GM23338 (cell line): ENCODE measurements at regions not wholly inside any gene's neighbourhood (a gene's known extent, or its start where the extent isn't known, plus 50 kb on each side); places are given as distances from the start of the nearest gene placed in this dataset.

ENCODE experiments used
- ATAC-seq: fragments of 200-7000 bp; cut with Tn5 transposase; 3 replicates; pipeline ENCODE4 v1.9.1; 2020
- DNase-seq: peaks from one replicate; pipeline ENCODE4 v3.0.0-alpha.2; 2015; ENCODE audit warnings: low spot score
- H2AFZ ChIP-seq: fragments of 200-600 bp; sonication (generic); 2 replicates; pipeline ENCODE4 v1.8.0; 2016; ENCODE audit warnings: antibody characterized with exemption, mild to moderate bottlenecking, moderate library complexity
- H3F3A ChIP-seq: fragments of 200-600 bp; sonication (generic); replicated peaks from 2 replicates; pipeline ENCODE4 v1.8.0; 2017; ENCODE audit warnings: antibody characterized with exemption, mixed run types, low read depth
- H3K27ac ChIP-seq: fragments of 200-600 bp; sonication (generic); 2 replicates; pipeline ENCODE4 v1.6.1; 2016; ENCODE audit warnings: low read depth
- H3K27me3 ChIP-seq: fragments of 200-600 bp; sonication (generic); 2 replicates; pipeline ENCODE4 v1.8.0; 2016; ENCODE audit warnings: mild to moderate bottlenecking, mixed run types, moderate library complexity; ENCODE audit not compliant: insufficient read depth
- H3K36me3 ChIP-seq: fragments of 200-600 bp; sonication (generic); 2 replicates; pipeline ENCODE4 v1.8.0; 2016; ENCODE audit warnings: mild to moderate bottlenecking; ENCODE audit not compliant: insufficient read depth
- H3K4me1 ChIP-seq: fragments of 200-600 bp; sonication (generic); 2 replicates; pipeline ENCODE4 v1.8.0; 2016; ENCODE audit warnings: mild to moderate bottlenecking, moderate library complexity; ENCODE audit not compliant: insufficient read depth
- H3K4me2 ChIP-seq: fragments of 200-600 bp; sonication (generic); 2 replicates; pipeline ENCODE4 v1.7.1; 2017; ENCODE audit warnings: mixed run types
- H3K4me3 ChIP-seq: fragments of 200-600 bp; sonication (generic); 2 replicates; pipeline ENCODE4 v1.6.1; 2016; ENCODE audit warnings: mixed run types
- H3K79me2 ChIP-seq: fragments of 200-600 bp; sonication (generic); replicated peaks from 2 replicates; pipeline ENCODE4 v1.8.0; 2017; ENCODE audit warnings: mild to moderate bottlenecking; ENCODE audit not compliant: insufficient read depth
- H3K9me2 ChIP-seq: fragments of 200-600 bp; sonication (generic); 2 replicates; pipeline ENCODE4 v1.8.0; 2017; ENCODE audit not compliant: insufficient read depth
- H4K20me1 ChIP-seq: fragments of 200-600 bp; sonication (generic); replicated peaks from 2 replicates; pipeline ENCODE4 v1.8.0; 2017; ENCODE audit warnings: mild to moderate bottlenecking; ENCODE audit not compliant: insufficient read depth
- H3K27ac Mint-ChIP-seq: 2 replicates; pipeline ENCODE4 v1.8.0; 2020; ENCODE audit warnings: inconsistent platforms, mild to moderate bottlenecking, moderate library complexity, mixed read lengths
- H3K27me3 Mint-ChIP-seq: 3 replicates; pipeline ENCODE4 v1.8.0; 2022; ENCODE audit warnings: low read depth, mild to moderate bottlenecking, moderate library complexity, mixed read lengths, inconsistent platforms; ENCODE audit not compliant: insufficient read depth, poor library complexity
- H3K36me3 Mint-ChIP-seq: 3 replicates; pipeline ENCODE4 v1.8.0; 2021; ENCODE audit warnings: low read depth, mild to moderate bottlenecking, inconsistent platforms, moderate library complexity, mixed read lengths
- H3K4me1 Mint-ChIP-seq: 3 replicates; pipeline ENCODE4 v1.8.0; 2020; ENCODE audit warnings: mild to moderate bottlenecking, inconsistent platforms, mixed read lengths
- H3K4me3 Mint-ChIP-seq: 3 replicates; pipeline ENCODE4 v1.8.0; 2021; ENCODE audit warnings: moderate library complexity, mild to moderate bottlenecking, inconsistent platforms, mixed read lengths
- H3K9me3 Mint-ChIP-seq: 3 replicates; pipeline ENCODE4 v1.8.0; 2020; ENCODE audit warnings: moderate library complexity, mild to moderate bottlenecking, inconsistent platforms, mixed read lengths
- CREB1 ChIP-seq: fragments of 250-450 bp; sonication (Bioruptor Pico); IDR thresholded peaks from 2 replicates; pipeline ENCODE4 v1.5.0; 2020; ENCODE audit warnings: low read depth, mild to moderate bottlenecking, moderate library complexity
- EZH2 ChIP-seq: fragments of 200-600 bp; sonication (generic); IDR thresholded peaks from one replicate; pipeline ENCODE4 v1.8.0; 2017; ENCODE audit warnings: antibody characterized with exemption, mild to moderate bottlenecking, low read depth; ENCODE audit not compliant: unreplicated experiment
- EZH2phosphoT487 ChIP-seq: fragments of 200-600 bp; sonication (generic); IDR thresholded peaks from one replicate; pipeline ENCODE4 v1.8.1; 2018; ENCODE audit warnings: antibody characterized with exemption; ENCODE audit not compliant: unreplicated experiment
- JUNB ChIP-seq: IDR thresholded peaks from one replicate; pipeline ENCODE4 v1.6.1; 2016; ENCODE audit warnings: antibody characterized with exemption; ENCODE audit not compliant: unreplicated experiment
- NANOG ChIP-seq: IDR thresholded peaks from 2 replicates; pipeline ENCODE4 v1.6.1; 2016; ENCODE audit warnings: antibody characterized with exemption, borderline replicate concordance
- POLR2AphosphoS5 ChIP-seq: IDR thresholded peaks from 2 replicates; pipeline ENCODE4 v1.6.1; 2016; ENCODE audit warnings: antibody characterized with exemption, low read depth
- ZNF114 ChIP-seq: fragments of 250-450 bp; sonication (Bioruptor Pico); IDR thresholded peaks from 2 replicates; pipeline ENCODE4 v1.5.0; 2020; ENCODE audit warnings: mild to moderate bottlenecking, moderate library complexity
- ZNF331 ChIP-seq: fragments of 250-450 bp; sonication (Bioruptor Pico); IDR thresholded peaks from 2 replicates; pipeline ENCODE4 v1.5.0; 2020; ENCODE audit warnings: low read depth, mild to moderate bottlenecking, moderate library complexity
- TF ChIP-seq, protein P1 (sequence below): fragments of 250-450 bp; sonication (Bioruptor Pico); IDR thresholded peaks from 2 replicates; pipeline ENCODE4 v1.5.0; 2020; ENCODE audit warnings: mild to moderate bottlenecking, moderate library complexity
- TF ChIP-seq, protein P2 (sequence below): IDR thresholded peaks from 2 replicates; pipeline ENCODE4 v1.6.1; 2016; ENCODE audit warnings: antibody characterized with exemption

- TF ChIP-seq, protein P1, sequence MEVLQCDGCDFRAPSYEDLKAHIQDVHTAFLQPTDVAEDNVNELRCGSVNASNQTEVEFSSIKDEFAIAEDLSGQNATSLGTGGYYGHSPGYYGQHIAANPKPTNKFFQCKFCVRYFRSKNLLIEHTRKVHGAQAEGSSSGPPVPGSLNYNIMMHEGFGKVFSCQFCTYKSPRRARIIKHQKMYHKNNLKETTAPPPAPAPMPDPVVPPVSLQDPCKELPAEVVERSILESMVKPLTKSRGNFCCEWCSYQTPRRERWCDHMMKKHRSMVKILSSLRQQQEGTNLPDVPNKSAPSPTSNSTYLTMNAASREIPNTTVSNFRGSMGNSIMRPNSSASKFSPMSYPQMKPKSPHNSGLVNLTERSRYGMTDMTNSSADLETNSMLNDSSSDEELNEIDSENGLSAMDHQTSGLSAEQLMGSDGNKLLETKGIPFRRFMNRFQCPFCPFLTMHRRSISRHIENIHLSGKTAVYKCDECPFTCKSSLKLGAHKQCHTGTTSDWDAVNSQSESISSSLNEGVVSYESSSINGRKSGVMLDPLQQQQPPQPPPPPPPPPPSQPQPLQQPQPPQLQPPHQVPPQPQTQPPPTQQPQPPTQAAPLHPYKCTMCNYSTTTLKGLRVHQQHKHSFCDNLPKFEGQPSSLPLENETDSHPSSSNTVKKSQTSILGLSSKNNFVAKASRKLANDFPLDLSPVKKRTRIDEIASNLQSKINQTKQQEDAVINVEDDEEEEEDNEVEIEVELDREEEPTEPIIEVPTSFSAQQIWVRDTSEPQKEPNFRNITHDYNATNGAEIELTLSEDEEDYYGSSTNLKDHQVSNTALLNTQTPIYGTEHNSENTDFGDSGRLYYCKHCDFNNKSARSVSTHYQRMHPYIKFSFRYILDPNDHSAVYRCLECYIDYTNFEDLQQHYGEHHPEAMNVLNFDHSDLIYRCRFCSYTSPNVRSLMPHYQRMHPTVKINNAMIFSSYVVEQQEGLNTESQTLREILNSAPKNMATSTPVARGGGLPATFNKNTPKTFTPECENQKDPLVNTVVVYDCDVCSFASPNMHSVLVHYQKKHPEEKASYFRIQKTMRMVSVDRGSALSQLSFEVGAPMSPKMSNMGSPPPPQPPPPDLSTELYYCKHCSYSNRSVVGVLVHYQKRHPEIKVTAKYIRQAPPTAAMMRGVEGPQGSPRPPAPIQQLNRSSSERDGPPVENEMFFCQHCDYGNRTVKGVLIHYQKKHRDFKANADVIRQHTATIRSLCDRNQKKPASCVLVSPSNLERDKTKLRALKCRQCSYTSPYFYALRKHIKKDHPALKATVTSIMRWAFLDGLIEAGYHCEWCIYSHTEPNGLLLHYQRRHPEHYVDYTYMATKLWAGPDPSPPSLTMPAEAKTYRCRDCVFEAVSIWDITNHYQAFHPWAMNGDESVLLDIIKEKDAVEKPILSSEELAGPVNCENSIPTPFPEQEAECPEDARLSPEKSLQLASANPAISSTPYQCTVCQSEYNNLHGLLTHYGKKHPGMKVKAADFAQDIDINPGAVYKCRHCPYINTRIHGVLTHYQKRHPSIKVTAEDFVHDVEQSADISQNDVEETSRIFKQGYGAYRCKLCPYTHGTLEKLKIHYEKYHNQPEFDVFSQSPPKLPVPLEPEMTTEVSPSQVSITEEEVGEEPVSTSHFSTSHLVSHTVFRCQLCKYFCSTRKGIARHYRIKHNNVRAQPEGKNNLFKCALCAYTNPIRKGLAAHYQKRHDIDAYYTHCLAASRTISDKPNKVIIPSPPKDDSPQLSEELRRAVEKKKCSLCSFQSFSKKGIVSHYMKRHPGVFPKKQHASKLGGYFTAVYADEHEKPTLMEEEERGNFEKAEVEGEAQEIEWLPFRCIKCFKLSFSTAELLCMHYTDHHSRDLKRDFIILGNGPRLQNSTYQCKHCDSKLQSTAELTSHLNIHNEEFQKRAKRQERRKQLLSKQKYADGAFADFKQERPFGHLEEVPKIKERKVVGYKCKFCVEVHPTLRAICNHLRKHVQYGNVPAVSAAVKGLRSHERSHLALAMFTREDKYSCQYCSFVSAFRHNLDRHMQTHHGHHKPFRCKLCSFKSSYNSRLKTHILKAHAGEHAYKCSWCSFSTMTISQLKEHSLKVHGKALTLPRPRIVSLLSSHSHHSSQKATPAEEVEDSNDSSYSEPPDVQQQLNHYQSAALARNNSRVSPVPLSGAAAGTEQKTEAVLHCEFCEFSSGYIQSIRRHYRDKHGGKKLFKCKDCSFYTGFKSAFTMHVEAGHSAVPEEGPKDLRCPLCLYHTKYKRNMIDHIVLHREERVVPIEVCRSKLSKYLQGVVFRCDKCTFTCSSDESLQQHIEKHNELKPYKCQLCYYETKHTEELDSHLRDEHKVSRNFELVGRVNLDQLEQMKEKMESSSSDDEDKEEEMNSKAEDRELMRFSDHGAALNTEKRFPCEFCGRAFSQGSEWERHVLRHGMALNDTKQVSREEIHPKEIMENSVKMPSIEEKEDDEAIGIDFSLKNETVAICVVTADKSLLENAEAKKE (CRISPR knock-in tag) = no peak
- TF ChIP-seq NANOG (no peak), EZH2phosphoT487 (no peak), POLR2AphosphoS5 (no peak), ZNF331 (no peak), JUNB (no peak), CREB1 (CRISPR knock-in tag) (no peak)
- TF ChIP-seq, protein P2, sequence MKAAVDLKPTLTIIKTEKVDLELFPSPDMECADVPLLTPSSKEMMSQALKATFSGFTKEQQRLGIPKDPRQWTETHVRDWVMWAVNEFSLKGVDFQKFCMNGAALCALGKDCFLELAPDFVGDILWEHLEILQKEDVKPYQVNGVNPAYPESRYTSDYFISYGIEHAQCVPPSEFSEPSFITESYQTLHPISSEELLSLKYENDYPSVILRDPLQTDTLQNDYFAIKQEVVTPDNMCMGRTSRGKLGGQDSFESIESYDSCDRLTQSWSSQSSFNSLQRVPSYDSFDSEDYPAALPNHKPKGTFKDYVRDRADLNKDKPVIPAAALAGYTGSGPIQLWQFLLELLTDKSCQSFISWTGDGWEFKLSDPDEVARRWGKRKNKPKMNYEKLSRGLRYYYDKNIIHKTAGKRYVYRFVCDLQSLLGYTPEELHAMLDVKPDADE = no peak
These were observed 58.6 kb upstream of the NPAS2 start (continued) for GRCh38 chr2:100761365-100761764.

- ATAC-seq (no peak), DNase-seq (no peak)
- H3K9me2 ChIP-seq = no peaks in the 10 kb centered on the region
- no peak overlapping the region for H3K4me3 ChIP-seq
- no peak overlapping the region for H3K4me3 Mint-ChIP-seq
- H3F3A ChIP-seq = no peaks in the 10 kb centered on the region
- H3K27me3 ChIP-seq = no peaks in the 10 kb centered on the region
- no peak overlapping the region for H3K4me2 ChIP-seq
- H3K4me1 ChIP-seq = no peaks in the 10 kb centered on the region
- peaks cover 3% of the 10 kb centered on the region; the same call in 2 of the 3 replicates for H3K4me1 Mint-ChIP-seq
- no peaks in the 10 kb centered on the region for H3K36me3 Mint-ChIP-seq
- no peaks in the 10 kb centered on the region for H3K27me3 Mint-ChIP-seq
- H3K27ac Mint-ChIP-seq = no peak overlapping the region
- no peaks in the 10 kb centered on the region for H3K79me2 ChIP-seq
- no peak overlapping the region for H2AFZ ChIP-seq
- H3K36me3 ChIP-seq = no peaks in the 10 kb centered on the region
- H3K9me3 Mint-ChIP-seq = no peaks in the 10 kb centered on the region; the same call in 2 of the 3 replicates
- H4K20me1 ChIP-seq = no peaks in the 10 kb centered on the region
- no peak overlapping the region for H3K27ac ChIP-seq
- no peak for TF ChIP-seq NANOG
- TF ChIP-seq ZNF114 (CRISPR knock-in tag) = no peak
- no peak for TF ChIP-seq EZH2
- TF ChIP-seq, protein P1 (CRISPR knock-in tag) = no peak
- TF ChIP-seq POLR2AphosphoS5 = no peak
These were observed 55.5 kb upstream of the NPAS2 start for GRCh38 chr2:100764430-100764829.
